Thyroid gland (tissue), 4 donors: ENCODE measurements at regions not wholly inside any gene's neighbourhood (a gene's known extent, or its start where the extent isn't known, plus 50 kb on each side); places are given as distances from the start of the nearest gene placed in this dataset.

ENCODE experiments used
- CTCF ChIP-seq, 6 experiments: fragments of 200-600 bp in 3 of 6; fragments of 450-650 bp in 3 of 6; sonication (generic) in 3 of 6; IDR thresholded peaks; one replicate each; pipeline ENCODE4 v1.5.1; 2016 to 2019; ENCODE audit warnings: antibody characterized with exemption in 6 of 6, mild to moderate bottlenecking in 2 of 6, inconsistent platforms in 1 of 6, moderate library complexity in 1 of 6
- POLR2A ChIP-seq, 2 donors: fragments of 450-650 bp; IDR thresholded peaks; one replicate each; pipeline ENCODE4 v1.6.1; 2017; ENCODE audit warnings: antibody characterized with exemption in 2 of 2, mild to moderate bottlenecking in 2 of 2, moderate library complexity in 1 of 2

- TF ChIP-seq CTCF (IDR thresholded peaks at IDR 0.05) (no peak), POLR2A (IDR thresholded peaks at IDR 0.05) (no peak)
Measured at GRCh38 chr13:95418946-95419345, 117.7 kb upstream of the ABCC4 start.
